GM13977 (cell line): ENCODE measurements at regions not wholly inside any gene's neighbourhood (a gene's known extent, or its start where the extent isn't known, plus 50 kb on each side); places are given as distances from the start of the nearest gene placed in this dataset.

Experiments
- DNase-seq: peaks from one replicate; pipeline ENCODE4 v3.0.0; 2012; ENCODE audit warnings: low spot score
- in situ Hi-C: fragments of 300-500 bp; cut with MboI; formaldehyde crosslinking; loops from one replicate; pipeline ENCODE4 v1.12.0; 2022; ENCODE audit warnings: low sequenced_read_pairs, low pct_unique_long_range_greater_than_20kb, mixed read lengths, inconsistent platforms; ENCODE audit not compliant: unreplicated experiment
- TF ChIP-seq, protein P1 (sequence below): IDR thresholded peaks from 2 replicates; pipeline ENCODE4 v1.5.1; 2012; ENCODE audit warnings: mild to moderate bottlenecking, control low read depth; ENCODE audit not compliant: insufficient read depth; ENCODE audit errors: extremely low read depth, missing control alignments

DNA sequence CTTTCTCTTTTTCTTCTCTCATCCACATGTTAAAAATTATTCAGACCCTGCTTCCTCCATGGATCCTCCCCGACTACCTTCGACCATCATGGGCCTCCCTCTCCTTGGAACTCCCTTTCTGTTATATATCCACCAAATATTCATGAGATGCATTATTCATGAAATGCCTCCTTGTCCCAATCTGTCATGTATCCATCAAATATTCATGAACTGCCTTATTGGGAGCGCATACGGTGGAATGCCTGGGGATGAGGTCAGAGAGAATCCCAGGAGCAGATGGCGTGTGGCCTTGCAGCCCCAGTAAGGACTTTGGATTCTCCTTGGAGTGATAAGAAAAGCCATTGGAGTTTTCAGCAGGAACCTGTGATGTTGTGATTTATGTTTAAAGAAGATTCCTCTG is 97.0 kb downstream of the NRN1 start:
- in situ Hi-C loops: no loop called here
- TF ChIP-seq, protein P1, sequence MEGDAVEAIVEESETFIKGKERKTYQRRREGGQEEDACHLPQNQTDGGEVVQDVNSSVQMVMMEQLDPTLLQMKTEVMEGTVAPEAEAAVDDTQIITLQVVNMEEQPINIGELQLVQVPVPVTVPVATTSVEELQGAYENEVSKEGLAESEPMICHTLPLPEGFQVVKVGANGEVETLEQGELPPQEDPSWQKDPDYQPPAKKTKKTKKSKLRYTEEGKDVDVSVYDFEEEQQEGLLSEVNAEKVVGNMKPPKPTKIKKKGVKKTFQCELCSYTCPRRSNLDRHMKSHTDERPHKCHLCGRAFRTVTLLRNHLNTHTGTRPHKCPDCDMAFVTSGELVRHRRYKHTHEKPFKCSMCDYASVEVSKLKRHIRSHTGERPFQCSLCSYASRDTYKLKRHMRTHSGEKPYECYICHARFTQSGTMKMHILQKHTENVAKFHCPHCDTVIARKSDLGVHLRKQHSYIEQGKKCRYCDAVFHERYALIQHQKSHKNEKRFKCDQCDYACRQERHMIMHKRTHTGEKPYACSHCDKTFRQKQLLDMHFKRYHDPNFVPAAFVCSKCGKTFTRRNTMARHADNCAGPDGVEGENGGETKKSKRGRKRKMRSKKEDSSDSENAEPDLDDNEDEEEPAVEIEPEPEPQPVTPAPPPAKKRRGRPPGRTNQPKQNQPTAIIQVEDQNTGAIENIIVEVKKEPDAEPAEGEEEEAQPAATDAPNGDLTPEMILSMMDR: no peak
- no peak for DNase-seq

GRCh38 chr6:5906842-5907241 is 99.9 kb downstream of the NRN1 start:
- TF ChIP-seq, protein P1: no peak
- no peak for DNase-seq
- in situ Hi-C loops: no loop called here

GRCh38 chr6:5906340-5906670 is 100.4 kb downstream of the NRN1 start:
- in situ Hi-C loops: no loop called here
- TF ChIP-seq, protein P1: no peak
- no peak for DNase-seq

DNA sequence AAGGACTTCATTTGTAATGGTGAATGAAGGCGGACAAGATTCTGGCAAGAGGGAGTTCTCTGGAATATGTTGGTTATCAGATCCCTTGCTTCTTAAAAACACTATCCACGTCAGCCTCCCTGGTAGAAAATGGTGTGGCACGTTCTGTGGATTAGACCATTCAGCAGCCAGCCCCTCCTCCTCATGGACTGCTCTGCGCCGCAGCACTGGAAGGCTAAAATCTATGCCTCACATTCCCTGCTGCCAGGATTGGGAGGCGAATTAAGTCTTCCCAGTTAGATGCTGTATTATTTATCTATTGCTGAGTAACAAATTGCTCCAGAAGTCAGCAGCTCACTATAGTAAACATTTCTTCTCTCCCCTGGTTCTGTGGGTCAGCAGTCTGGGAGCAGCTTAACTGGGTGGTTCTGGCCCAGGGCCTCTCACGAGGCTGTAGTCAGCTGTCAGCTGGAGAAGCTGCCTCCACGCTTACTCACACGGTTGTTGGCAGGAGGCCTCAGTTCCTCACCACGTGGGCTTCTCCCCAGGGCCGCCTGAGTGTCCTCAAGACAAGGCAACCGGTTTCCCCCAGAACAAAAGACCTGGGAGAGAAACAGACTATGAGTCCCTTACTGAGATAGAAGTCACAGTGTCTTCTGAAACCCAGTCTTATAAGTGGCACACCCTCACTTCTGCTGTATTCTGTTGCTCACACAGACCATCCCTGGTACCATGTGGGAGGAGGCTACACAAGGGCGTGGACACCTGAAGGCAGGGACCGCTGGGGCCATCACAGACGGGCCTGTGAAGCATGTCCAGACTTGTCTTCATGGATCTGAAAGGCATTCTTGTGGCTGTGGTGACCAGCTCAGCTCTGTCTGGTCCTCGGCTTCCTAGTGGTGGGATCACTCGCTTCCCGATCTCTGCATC is 101.0 kb downstream of the NRN1 start:
- TF ChIP-seq, protein P1: no peak
- no peak for DNase-seq
- in situ Hi-C loops: no loop called here

DNA sequence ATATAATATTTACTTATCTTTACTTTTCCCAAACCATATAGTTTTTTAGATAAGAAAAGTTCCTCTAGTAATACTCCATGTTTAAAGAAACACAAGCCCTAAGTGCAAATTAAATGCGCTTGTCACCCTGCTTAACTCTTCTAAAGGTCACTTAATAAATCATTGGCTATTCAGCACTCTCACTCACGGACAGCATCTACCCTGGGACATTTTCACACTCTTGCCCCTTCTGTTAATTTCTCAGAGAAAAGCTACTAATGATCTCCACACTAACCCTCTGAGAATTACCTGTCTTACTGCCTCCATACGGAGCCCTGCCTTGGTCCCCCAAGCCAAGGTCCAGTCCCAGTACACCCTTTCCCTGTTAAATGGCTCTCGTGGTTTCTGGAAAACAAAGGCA is 102.2 kb downstream of the NRN1 start:
- DNase-seq: no peak
- TF ChIP-seq, protein P1: no peak
- in situ Hi-C loops: no loop called here

DNA sequence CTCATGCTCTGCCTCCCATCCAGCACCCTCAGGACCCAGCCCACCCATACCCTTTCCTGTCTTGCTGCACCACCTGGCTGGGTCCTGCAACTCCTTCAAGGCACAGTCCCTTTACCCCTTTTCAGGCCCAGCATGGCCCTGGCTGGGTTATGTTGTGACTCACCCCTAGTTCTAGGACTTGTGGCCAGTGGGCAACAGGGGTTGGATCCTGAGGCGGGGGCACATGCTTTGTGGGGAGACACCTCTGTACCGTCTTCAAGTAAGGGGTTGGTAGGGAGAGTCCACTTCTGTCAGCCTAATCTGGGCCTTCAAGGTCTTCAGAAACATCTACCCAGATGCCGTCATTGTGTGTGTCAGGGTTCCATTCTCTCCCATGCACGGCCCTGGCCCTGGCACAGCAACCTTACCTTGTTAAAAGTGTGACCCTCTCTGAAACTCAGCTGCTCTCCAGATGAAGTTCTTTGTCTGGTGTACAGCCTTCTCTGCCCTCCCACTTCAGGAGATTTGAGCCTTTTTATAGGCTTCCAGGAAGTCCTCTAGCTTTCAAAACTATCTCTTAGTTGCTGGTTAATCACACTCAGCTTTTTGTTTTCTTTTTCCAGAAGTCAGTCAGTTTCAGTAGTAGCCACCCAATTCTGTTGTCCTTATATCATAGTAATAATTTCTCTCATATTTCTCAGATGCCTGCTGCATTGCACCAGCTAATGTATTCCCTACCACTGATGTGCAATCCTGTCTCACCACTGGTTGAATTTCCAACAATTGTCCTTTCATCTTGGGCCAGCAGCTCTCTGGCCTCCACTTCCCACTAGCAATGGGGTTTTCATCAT is 107.3 kb downstream of the NRN1 start:
- in situ Hi-C loops: no loop called here
- TF ChIP-seq, protein P1: no peak
- no peak for DNase-seq
